Right ventricle myocardium inferior (tissue), 1 donor: ENCODE measurements at regions not wholly inside any gene's neighbourhood (a gene's known extent, or its start where the extent isn't known, plus 50 kb on each side); places are given as distances from the start of the nearest gene placed in this dataset.

Source experiments
- ATAC-seq: fragments of 200-7000 bp; cut with Tn5 transposase; one replicate; pipeline ENCODE4 v1.9.1; 2020; ENCODE audit warnings: mild to moderate bottlenecking, moderate library complexity
- DNase-seq: peaks from one replicate; pipeline ENCODE4 v3.0.0; 2021; ENCODE audit errors: missing footprints
- intact Hi-C: fragments of 100-400 bp; cut with DNase I; formaldehyde crosslinking; loops from one replicate; pipeline ENCODE4 v1.11.0; 2022
- donor health status: DM: no; HTN: yes; CAD: no; lungs with severe emphysema.

DNA sequence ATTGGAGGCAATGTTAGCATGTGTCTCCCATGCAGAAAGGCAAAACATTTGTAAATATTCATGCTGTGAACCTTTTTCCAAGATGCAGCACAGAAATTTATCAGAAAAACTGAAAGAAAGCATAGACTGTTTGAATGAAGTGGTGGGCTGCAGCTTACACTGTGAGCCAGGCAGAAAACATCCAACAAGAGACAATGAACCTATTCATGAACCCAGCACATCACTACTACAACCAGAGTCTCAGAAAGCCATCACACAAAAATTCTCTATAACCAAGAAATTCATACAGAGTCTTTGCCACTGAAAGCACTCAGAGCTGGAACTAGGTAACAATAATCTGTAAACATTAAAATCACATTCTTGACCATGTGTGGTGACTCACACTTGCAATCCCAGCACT, 448.9 kb downstream of the UQCRFS1 start:
- no peak for DNase-seq
- intact Hi-C loops = no loop called here
- ATAC-seq = no peak

DNA sequence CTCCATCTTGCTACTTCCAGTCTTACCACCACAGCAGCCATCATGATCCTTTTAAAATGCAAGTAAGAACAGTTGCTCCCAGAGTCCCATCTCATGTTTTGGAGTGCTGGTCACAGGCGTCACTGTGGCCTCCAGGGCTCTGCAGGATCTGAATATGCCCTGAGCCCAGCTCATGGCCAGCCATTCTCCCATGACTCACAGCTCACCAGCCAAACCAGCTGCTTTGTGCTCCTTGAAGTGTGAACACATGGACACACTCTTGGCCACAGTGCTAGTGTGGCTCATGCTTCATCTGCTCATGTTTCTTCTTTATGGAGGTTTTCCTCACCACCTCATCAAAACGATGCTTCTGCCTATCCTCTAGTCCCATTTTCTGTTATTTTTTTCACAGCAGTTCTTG, 466.5 kb downstream of the UQCRFS1 start:
- ATAC-seq = no peak
- intact Hi-C loops = no loop called here
- DNase-seq = no peak

GRCh38 chr19:28744943-28745342, 468.0 kb downstream of the UQCRFS1 start:
- no peak for ATAC-seq
- intact Hi-C loops = no loop called here

GRCh38 chr19:28744014-28744413, 468.9 kb downstream of the UQCRFS1 start:
- intact Hi-C loops = no loop called here
- no peak for ATAC-seq
- no peak for DNase-seq

More at GRCh38 chr19:28744943-28745342, 468.0 kb downstream of the UQCRFS1 start:
- no peak for DNase-seq

DNA sequence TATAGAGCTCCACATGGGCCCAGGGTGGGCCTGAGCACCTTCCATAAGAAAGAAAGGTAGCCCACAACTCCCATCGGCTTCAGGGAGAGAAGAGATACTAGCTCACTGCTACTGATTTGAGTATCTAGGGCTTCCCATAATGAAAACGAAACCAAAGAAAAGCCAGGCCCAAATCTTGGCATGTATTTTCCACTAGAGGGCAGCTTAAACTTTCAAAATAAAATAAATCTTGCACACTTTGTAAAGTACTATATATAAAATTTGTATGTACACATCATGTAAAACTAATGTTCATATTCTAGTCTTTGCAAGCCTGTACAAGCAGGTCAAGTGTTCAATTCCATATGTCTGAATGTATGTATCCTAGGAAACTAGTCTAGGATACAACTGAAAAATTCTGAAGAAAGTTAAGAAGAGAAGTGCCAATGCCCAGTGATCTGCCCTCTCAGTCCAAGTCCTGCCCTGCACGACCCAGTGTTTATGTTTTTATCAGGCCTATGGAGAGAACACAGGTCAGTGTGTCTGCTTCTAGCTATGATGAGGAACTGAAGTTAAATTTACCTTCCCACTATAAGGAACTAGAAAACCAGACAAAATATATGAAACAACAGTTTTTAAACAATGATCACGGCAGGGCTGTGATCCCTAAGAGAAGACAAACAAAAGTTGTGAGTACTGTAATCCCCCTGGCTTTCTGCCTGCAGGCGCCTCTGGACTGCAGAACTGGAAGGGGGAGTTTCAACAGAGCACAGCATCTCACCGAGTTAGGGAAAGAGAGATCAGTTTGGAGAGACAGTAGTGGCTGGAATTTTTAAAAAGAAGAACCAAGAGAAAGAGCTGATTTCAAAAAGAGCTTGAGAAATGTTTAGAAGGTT, 475.7 kb downstream of the UQCRFS1 start:
- no peak for DNase-seq
- peak; percentile 62 for ATAC-seq
- intact Hi-C loops = loop anchor here (2.0 to 10.0 kb wide), 2 partner anchors 142 to 528 kb away; no protein-coding TSS in a partner anchor

DNA sequence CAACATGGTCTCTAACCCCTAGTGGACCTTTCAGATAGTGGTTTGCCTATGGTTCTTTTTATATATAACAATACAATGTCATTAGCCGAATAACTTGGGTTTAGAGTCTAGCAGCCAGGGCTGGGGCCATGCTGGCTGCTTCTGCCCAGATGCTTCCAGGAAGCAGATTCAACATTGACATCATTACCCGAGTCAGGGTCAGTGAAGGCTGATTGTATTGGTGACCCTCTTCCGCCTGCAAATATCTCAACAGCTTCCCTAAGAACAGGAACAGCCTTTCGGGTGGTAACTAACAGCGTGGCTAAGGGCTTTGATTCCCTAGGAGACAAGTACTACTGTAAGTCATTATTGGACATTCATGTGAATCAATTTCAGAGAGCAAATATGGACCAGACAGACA, 476.4 kb downstream of the UQCRFS1 start:
- intact Hi-C loops = loop anchor here (2.0 to 10.0 kb wide), 2 partner anchors 142 to 528 kb away; no protein-coding TSS in a partner anchor
- ATAC-seq (no peak), DNase-seq (no peak)

DNA sequence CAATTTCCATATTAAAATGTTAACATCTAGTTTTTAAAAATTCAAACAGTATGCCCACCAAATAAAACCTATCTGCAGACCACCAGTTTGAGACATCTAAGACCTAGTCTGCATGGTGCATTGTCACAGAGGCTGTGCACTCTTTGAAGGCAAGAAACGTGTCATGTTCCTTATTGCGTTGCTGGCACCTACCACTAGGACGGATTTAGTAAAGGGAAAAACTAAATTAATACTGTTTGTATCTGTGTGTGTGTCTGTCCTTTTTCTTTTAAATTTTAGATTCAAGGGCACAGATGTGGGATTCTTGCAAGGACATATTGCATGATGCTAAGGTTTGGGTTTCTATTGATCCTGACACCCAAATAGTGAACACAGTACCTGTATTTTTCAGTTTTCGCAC, 481.4 kb downstream of the UQCRFS1 start:
- no peak for ATAC-seq
- intact Hi-C loops = loop anchor here (10.0 kb wide), 1 partner anchor 533 kb away; no protein-coding TSS in a partner anchor
- no peak for DNase-seq

- ATAC-seq = no peak
- DNase-seq = no peak
- intact Hi-C loops = loop anchor here (10.0 kb wide), 1 partner anchor 534 kb away; no protein-coding TSS in a partner anchor
Observed at GRCh38 chr19:28730791-28731512, 482.0 kb downstream of the UQCRFS1 start.

DNA sequence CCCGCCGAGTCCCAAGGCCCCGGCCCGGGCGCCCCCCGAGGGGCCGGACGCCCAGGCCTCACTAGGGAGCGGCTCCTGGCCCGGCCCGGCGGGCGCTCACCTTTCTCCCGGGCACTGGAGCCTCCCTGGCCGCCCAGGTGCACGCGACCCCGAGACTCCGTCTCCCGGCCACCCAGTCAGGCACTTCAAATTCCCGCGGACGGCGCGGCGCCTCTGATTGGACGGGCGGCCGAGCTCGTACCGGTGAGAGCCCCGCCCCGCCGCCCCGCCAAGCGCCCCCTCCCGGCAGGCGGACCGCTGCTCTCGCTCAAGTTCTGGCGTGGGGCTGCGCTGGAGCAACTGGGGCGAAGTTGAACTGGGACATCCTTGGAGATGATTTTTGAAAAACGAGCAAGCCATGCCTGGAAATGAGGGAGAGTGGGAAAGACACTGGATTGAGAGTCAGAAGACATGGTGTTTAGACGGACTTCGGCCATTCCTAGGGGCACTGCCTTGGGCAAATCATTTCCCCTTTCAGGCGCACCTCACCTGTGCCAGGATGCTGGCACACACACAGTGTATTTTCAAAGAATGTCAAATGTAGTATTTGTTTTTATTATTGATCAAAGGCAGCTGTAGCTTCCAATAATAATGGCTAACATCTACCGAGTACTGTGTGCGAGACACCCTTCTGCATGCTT, 485.3 kb downstream of the UQCRFS1 start:
- intact Hi-C loops = no loop called here
- ATAC-seq (no peak), DNase-seq (no peak)

DNA sequence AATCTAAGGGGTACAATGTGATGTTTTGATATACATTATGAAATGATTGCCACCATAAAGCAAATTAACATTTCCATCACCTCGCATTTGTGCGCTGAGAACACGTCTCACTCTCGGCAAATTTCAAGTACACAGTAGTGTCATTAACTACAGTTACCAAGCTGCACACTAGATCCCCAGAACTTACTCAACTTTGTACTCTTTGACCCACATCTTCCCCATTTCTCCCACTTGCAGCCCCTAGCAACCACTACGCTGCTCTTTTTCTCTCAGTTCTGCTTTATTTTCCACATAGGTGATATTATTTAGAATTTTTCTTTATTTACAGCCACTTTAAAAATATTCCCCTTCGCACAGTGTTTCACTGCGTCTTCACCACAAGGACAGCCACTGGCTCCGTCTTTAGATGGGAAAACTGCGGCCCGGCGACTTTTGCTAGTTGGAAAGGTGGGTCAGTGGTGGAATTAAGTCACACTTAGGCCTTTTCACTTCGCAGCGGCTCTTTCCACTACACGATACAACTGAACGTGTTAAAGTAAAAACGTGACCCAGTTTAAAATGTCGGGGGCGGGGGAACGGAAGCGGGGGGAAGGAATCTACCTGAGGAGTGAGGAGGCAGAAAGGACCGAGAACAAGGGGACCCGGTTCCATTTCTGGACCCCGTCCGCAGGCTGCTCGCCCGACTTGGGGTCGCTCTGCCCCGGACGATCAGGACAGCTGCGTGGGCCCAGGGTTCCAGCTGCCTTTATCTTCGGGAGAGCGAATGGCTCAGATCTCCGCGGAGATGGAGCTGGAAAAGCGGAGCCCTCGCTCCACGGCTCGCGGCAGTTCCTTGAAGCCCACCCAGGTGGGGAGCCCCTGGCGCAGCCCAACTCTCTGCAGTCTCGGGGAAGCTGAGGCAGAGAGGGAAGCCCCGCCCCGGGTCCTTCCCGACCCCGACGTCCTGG, 486.1 kb downstream of the UQCRFS1 start:
- DNase-seq (no peak), ATAC-seq (no peak)
- intact Hi-C loops = no loop called here

GRCh38 chr19:28718909-28719308, 494.0 kb downstream of the UQCRFS1 start:
- intact Hi-C loops = no loop called here
- ATAC-seq = no peak

GRCh38 chr19:28715157-28715556, 497.8 kb downstream of the UQCRFS1 start:
- ATAC-seq (no peak), DNase-seq (no peak)
- intact Hi-C loops = no loop called here

More at GRCh38 chr19:28718909-28719308, 494.0 kb downstream of the UQCRFS1 start:
- no peak for DNase-seq

GRCh38 chr19:28711411-28711810, 501.5 kb downstream of the UQCRFS1 start:
- intact Hi-C loops = loop anchor here (5.0 kb wide), 1 partner anchor 739 kb away; no protein-coding TSS in a partner anchor
- no peak for ATAC-seq
- no peak for DNase-seq

DNA sequence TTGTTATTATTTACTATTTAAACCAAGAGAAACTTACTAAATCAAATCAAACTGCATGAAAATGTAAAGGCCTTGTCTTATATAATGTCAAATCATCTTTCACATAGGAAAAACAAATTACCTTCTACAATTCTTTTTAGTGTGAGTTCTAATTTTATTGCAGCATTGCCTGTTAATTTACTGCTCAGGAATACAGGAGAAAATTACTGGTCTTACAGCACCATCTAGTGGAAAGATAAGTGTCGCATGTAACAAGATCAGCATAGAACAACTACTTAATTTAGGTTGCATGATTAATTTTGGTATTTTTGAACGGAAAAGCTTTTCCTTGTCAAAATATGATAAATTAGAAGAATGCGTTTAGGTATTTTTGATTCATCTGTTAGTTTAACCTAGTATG, 502.7 kb downstream of the UQCRFS1 start:
- ATAC-seq = no peak
- DNase-seq = no peak
- intact Hi-C loops = loop anchor here (1.0 to 5.0 kb wide), 2 partner anchors 244 to 738 kb away; no protein-coding TSS in a partner anchor

- no peak for DNase-seq
- intact Hi-C loops = no loop called here
- no peak for ATAC-seq
Observed at GRCh38 chr19:28706693-28707092, 506.3 kb downstream of the UQCRFS1 start.

DNA sequence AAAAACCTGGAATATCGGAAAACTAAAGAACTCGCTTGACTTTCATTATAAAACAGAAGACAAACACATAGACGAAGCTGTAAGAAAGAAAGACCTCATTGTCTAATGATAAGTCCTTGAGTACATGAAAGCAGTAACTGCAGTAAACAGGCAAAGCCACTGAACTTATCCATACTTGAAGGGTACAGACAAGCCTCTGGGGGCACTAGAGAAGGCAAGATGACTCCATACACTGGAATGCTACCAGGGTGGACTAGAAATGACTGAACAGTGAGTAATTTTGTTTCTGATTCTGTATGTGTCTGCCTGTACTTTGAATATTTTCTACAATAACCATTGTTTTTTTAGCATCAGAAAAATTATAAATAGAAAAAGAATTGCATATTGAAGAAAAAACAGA, 507.9 kb downstream of the UQCRFS1 start:
- intact Hi-C loops = no loop called here
- DNase-seq = no peak
- ATAC-seq = no peak

- intact Hi-C loops = no loop called here
Observed at GRCh38 chr19:28703400-28703956, 509.5 kb downstream of the UQCRFS1 start.

DNA sequence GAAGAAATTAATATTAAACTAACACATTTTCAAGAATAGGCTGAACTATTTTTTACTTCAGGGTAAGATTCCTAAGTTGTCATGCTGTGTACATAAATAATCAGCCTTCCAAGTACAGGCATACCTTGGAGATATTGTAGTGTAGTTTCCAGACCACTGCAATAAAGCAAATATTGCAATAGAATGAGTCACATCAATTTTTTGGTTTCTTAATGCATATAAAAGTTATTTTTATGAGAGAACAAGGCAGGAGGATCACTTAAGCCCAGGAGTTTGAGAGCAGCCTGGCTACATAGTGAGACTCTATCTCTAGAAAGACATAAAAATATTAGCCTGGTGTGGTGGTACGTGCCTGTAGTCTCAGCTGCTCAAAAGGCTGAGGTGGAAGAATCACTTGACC, 511.5 kb downstream of the UQCRFS1 start:
- DNase-seq (no peak), ATAC-seq (no peak)
- intact Hi-C loops = no loop called here

More at GRCh38 chr19:28703400-28703956, 509.5 kb downstream of the UQCRFS1 start:
- ATAC-seq = no peak
- DNase-seq = no peak
